ENCODE measurements at regions not wholly inside any gene's neighbourhood (a gene's known extent, or its start where the extent isn't known, plus 50 kb on each side); places are given as distances from the start of the nearest gene placed in this dataset.
"Not testable (repeated sequence)": the region's sequence is repeated elsewhere in the genome, so short reads cannot be mapped to it uniquely, and the experiment has no call there.

- Mint-ChIP-seq H3K4me1 (ENCODE audit: low read depth) (peaks cover 31% of the 10 kb centered on the region), H3K27ac (no peak overlapping the region), H3K27me3 (no peaks in the 10 kb centered on the region)
These were observed 216.4 kb downstream of the CHIC2 start for GRCh38 chr4:53847965-53848364.

GRCh38 chr4:53844551-53844950 is 219.9 kb downstream of the CHIC2 start:
- H3K36me3 Mint-ChIP-seq (ENCODE audit: insufficient read depth) = no peaks in the 10 kb centered on the region
- H3K4me1 Mint-ChIP-seq (ENCODE audit: low read depth) = peaks cover 23% of the 10 kb centered on the region
- H3K4me3 Mint-ChIP-seq (ENCODE audit: low read depth) = no peak overlapping the region
- no peaks in the 10 kb centered on the region for H3K9me3 Mint-ChIP-seq (ENCODE audit: low read depth)
- no peak for DNase-seq (ENCODE audit: low spot score, unreplicated experiment)
- TF ChIP-seq CTCF (IDR thresholded peaks at IDR 0.05; ENCODE audit: unreplicated experiment) = no peak
- no peak overlapping the region for H3K27ac Mint-ChIP-seq
- no peaks in the 10 kb centered on the region for H3K27me3 Mint-ChIP-seq

More at GRCh38 chr4:53847965-53848364, 216.4 kb downstream of the CHIC2 start:
- DNase-seq (ENCODE audit: low spot score, unreplicated experiment) = no peak
- H3K36me3 Mint-ChIP-seq (ENCODE audit: insufficient read depth) = no peaks in the 10 kb centered on the region
- no peak for TF ChIP-seq CTCF (IDR thresholded peaks at IDR 0.05; ENCODE audit: unreplicated experiment)
- no peaks in the 10 kb centered on the region for H3K9me3 Mint-ChIP-seq (ENCODE audit: low read depth)
- H3K4me3 Mint-ChIP-seq (ENCODE audit: low read depth) = no peak overlapping the region

GRCh38 chr4:53844133-53844532 is 220.3 kb downstream of the CHIC2 start:
- H3K27ac Mint-ChIP-seq = no peak overlapping the region
- H3K36me3 Mint-ChIP-seq (ENCODE audit: insufficient read depth) = no peaks in the 10 kb centered on the region
- no peak for TF ChIP-seq CTCF (IDR thresholded peaks at IDR 0.05; ENCODE audit: unreplicated experiment)
- no peaks in the 10 kb centered on the region for H3K27me3 Mint-ChIP-seq
- H3K4me3 Mint-ChIP-seq (ENCODE audit: low read depth) = no peak overlapping the region
- no peak for DNase-seq (ENCODE audit: low spot score, unreplicated experiment)
- H3K9me3 Mint-ChIP-seq (ENCODE audit: low read depth) = no peaks in the 10 kb centered on the region
- peaks cover 23% of the 10 kb centered on the region for H3K4me1 Mint-ChIP-seq (ENCODE audit: low read depth)

GRCh38 chr4:53841711-53842110 is 222.7 kb downstream of the CHIC2 start:
- Mint-ChIP-seq H3K27ac (no peak overlapping the region), H3K4me3 (ENCODE audit: low read depth) (no peak overlapping the region), H3K27me3 (no peaks in the 10 kb centered on the region), H3K4me1 (ENCODE audit: low read depth) (peaks cover 13% of the 10 kb centered on the region), H3K9me3 (ENCODE audit: low read depth) (peaks cover 6% of the 10 kb centered on the region), H3K36me3 (ENCODE audit: insufficient read depth) (no peaks in the 10 kb centered on the region)
- no peak for TF ChIP-seq CTCF (IDR thresholded peaks at IDR 0.05; ENCODE audit: unreplicated experiment)
- DNase-seq (ENCODE audit: low spot score, unreplicated experiment) = no peak

- H3K4me1 Mint-ChIP-seq (ENCODE audit: low read depth) = peaks cover 15% of the 10 kb centered on the region
- no peaks in the 10 kb centered on the region for H3K36me3 Mint-ChIP-seq (ENCODE audit: insufficient read depth)
- H3K4me3 Mint-ChIP-seq (ENCODE audit: low read depth) = no peak overlapping the region
- no peaks in the 10 kb centered on the region for H3K27me3 Mint-ChIP-seq
- no peak for DNase-seq (ENCODE audit: low spot score, unreplicated experiment)
- H3K27ac Mint-ChIP-seq = no peak overlapping the region
- TF ChIP-seq CTCF (IDR thresholded peaks at IDR 0.05; ENCODE audit: unreplicated experiment) = no peak
- H3K9me3 Mint-ChIP-seq (ENCODE audit: low read depth) = peaks cover 6% of the 10 kb centered on the region
These were observed 223.8 kb downstream of the CHIC2 start for GRCh38 chr4:53840643-53841042.

- not testable (repeated sequence) for DNase-seq (ENCODE audit: low spot score, unreplicated experiment); H3K36me3 Mint-ChIP-seq (ENCODE audit: insufficient read depth); H3K4me1 Mint-ChIP-seq (ENCODE audit: low read depth); H3K4me3 Mint-ChIP-seq (ENCODE audit: low read depth); H3K27ac Mint-ChIP-seq; H3K27me3 Mint-ChIP-seq
- peaks cover 33% of the 10 kb centered on the region for H3K9me3 Mint-ChIP-seq (ENCODE audit: low read depth)
These were observed 231.0 kb downstream of the CHIC2 start for GRCh38 chr4:53833302-53834003.
